Ascending aorta (tissue), 2 donors: ENCODE measurements at regions not wholly inside any gene's neighbourhood (a gene's known extent, or its start where the extent isn't known, plus 50 kb on each side); places are given as distances from the start of the nearest gene placed in this dataset.
"Not testable (repeated sequence)": the region's sequence is repeated elsewhere in the genome, so short reads cannot be mapped to it uniquely, and the experiment has no call there.

Experiments used
- DNase-seq, 2 donors: peaks; one replicate each; pipeline ENCODE4 v3.0.0-alpha.2; 2019; ENCODE audit warnings: low spot score in 2 of 2
- H3K27ac ChIP-seq, 2 donors: fragments of 200-600 bp; sonication (generic); one replicate each; pipeline ENCODE4 v1.5.1; 2016 to 2017; ENCODE audit warnings: mild to moderate bottlenecking in 1 of 2
- H3K27me3 ChIP-seq: fragments of 200-600 bp; sonication (generic); one replicate; pipeline ENCODE4 v1.5.1; 2017
- H3K36me3 ChIP-seq, 2 donors: fragments of 200-600 bp; sonication (generic); one replicate each; pipeline ENCODE4 v1.5.1; 2016
- H3K4me1 ChIP-seq, 2 donors: fragments of 200-600 bp; sonication (generic); one replicate each; pipeline ENCODE4 v1.5.1; 2016 to 2017; ENCODE audit warnings: mild to moderate bottlenecking in 1 of 2
- H3K4me3 ChIP-seq, 2 donors: fragments of 200-600 bp; sonication (generic); one replicate each; pipeline ENCODE4 v1.5.1; 2016 to 2017; ENCODE audit warnings: mild to moderate bottlenecking in 1 of 2
- H3K9me3 ChIP-seq, 2 donors: fragments of 200-600 bp; sonication (generic); one replicate each; pipeline ENCODE4 v1.5.1; 2016
- intact Hi-C: fragments of 100-400 bp; cut with DNase I; formaldehyde crosslinking; loops from one replicate; pipeline ENCODE4 v1.15.1; 2023
- TF ChIP-seq, protein P1 (sequence below), 3 experiments: fragments of 200-600 bp in 2 of 3; fragments of 450-650 bp in 1 of 3; sonication (generic) in 2 of 3; IDR thresholded peaks; one replicate each; pipeline ENCODE4 v1.5.1; 2016 to 2019; ENCODE audit warnings: antibody characterized with exemption in 3 of 3, mild to moderate bottlenecking in 1 of 3, moderate library complexity in 1 of 3

GRCh38 chr7:45430397-45430796, 143.8 kb upstream of the ADCY1 start:
- Histone ChIP-seq H3K4me1 (no peaks in the 10 kb centered on the region), H3K4me3 (no peak overlapping the region), H3K9me3 (no peaks in the 10 kb centered on the region), H3K27me3 (no peaks in the 10 kb centered on the region), H3K36me3 (no peaks in the 10 kb centered on the region), H3K27ac (no peak overlapping the region)
- TF ChIP-seq, protein P1, sequence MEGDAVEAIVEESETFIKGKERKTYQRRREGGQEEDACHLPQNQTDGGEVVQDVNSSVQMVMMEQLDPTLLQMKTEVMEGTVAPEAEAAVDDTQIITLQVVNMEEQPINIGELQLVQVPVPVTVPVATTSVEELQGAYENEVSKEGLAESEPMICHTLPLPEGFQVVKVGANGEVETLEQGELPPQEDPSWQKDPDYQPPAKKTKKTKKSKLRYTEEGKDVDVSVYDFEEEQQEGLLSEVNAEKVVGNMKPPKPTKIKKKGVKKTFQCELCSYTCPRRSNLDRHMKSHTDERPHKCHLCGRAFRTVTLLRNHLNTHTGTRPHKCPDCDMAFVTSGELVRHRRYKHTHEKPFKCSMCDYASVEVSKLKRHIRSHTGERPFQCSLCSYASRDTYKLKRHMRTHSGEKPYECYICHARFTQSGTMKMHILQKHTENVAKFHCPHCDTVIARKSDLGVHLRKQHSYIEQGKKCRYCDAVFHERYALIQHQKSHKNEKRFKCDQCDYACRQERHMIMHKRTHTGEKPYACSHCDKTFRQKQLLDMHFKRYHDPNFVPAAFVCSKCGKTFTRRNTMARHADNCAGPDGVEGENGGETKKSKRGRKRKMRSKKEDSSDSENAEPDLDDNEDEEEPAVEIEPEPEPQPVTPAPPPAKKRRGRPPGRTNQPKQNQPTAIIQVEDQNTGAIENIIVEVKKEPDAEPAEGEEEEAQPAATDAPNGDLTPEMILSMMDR (IDR thresholded peaks at IDR 0.05), result no peak
- DNase-seq, result no peak
- intact Hi-C loops, result no loop called here

GRCh38 chr7:45434167-45434784, 139.9 kb upstream of the ADCY1 start:
- Histone ChIP-seq H3K36me3 (no peaks in the 10 kb centered on the region), H3K27me3 (no peaks in the 10 kb centered on the region), H3K4me1 (no peaks in the 10 kb centered on the region), H3K9me3 (no peaks in the 10 kb centered on the region), H3K27ac (no peak overlapping the region), H3K4me3 (no peak overlapping the region)
- intact Hi-C loops, result no loop called here
- TF ChIP-seq, protein P1 (IDR thresholded peaks at IDR 0.05), result no peak
- DNase-seq, result no peak

- intact Hi-C loops, result no loop called here
- TF ChIP-seq, protein P1 (IDR thresholded peaks at IDR 0.05), result no peak
- Histone ChIP-seq H3K27ac (no peak overlapping the region), H3K27me3 (no peaks in the 10 kb centered on the region), H3K4me1 (no peaks in the 10 kb centered on the region), H3K4me3 (no peak overlapping the region), H3K36me3 (no peaks in the 10 kb centered on the region), H3K9me3 (no peaks in the 10 kb centered on the region)
- DNase-seq, result no peak
Observed at GRCh38 chr7:45435131-45435530, 139.0 kb upstream of the ADCY1 start.

GRCh38 chr7:45435846-45436245, 138.3 kb upstream of the ADCY1 start:
- Histone ChIP-seq H3K4me1 (no peaks in the 10 kb centered on the region), H3K4me3 (no peak overlapping the region), H3K27ac (no peak overlapping the region), H3K36me3 (no peaks in the 10 kb centered on the region), H3K27me3 (no peaks in the 10 kb centered on the region), H3K9me3 (no peaks in the 10 kb centered on the region)
- intact Hi-C loops, result no loop called here
- TF ChIP-seq, protein P1 (IDR thresholded peaks at IDR 0.05), result no peak
- no peak for DNase-seq

DNA sequence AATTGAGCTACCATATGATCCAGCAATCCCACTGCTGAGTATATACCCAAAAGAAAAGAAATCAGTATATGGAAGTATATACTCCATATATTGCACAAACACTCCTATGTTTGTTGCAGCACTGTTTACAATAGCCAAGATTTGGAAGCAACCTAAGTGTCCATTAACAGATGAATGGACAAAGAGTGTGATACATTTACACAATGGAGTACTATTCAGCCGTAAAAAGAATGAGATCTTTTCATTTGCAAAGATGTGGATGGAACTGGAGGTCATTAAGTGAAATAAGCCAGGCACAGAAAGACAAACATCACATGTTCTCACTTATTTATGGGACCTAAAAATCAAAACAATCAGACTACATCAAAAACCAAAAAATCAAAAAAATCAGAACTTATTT, 133.4 kb upstream of the ADCY1 start:
- intact Hi-C loops, H3K27ac ChIP-seq, H3K4me3 ChIP-seq, H3K4me1 ChIP-seq, H3K9me3 ChIP-seq, H3K36me3 ChIP-seq, H3K27me3 ChIP-seq, DNase-seq: not testable (repeated sequence)

- Histone ChIP-seq H3K9me3 (no peaks in the 10 kb centered on the region), H3K36me3 (no peaks in the 10 kb centered on the region), H3K27me3 (no peaks in the 10 kb centered on the region), H3K4me3 (no peak overlapping the region), H3K4me1 (no peaks in the 10 kb centered on the region), H3K27ac (no peak overlapping the region)
- no peak for DNase-seq
- TF ChIP-seq, protein P1 (IDR thresholded peaks at IDR 0.05), result no peak
- intact Hi-C loops, result no loop called here
Observed at GRCh38 chr7:45443263-45443662, 130.9 kb upstream of the ADCY1 start.
